ENCODE measurements at regions not wholly inside any gene's neighbourhood (a gene's known extent, or its start where the extent isn't known, plus 50 kb on each side); places are given as distances from the start of the nearest gene placed in this dataset.

- TF ChIP-seq CTCF (IDR thresholded peaks at IDR 0.05; ENCODE audit: low read depth, low read length, poor library complexity, severe bottlenecking) (no peak), EZH2phosphoT487 (IDR thresholded peaks at IDR 0.05; ENCODE audit: borderline replicate concordance, low read length) (no peak)
Observed at GRCh38 chr5:52328220-52328806, 459.4 kb upstream of the ITGA1 start.

All from DOHH2 (cell line).